ENCODE measurements at regions not wholly inside any gene's neighbourhood (a gene's known extent, or its start where the extent isn't known, plus 50 kb on each side); places are given as distances from the start of the nearest gene placed in this dataset.
A peak's percentile ranks its signal among the peaks of the same experiment; 100 is the strongest.

DNA sequence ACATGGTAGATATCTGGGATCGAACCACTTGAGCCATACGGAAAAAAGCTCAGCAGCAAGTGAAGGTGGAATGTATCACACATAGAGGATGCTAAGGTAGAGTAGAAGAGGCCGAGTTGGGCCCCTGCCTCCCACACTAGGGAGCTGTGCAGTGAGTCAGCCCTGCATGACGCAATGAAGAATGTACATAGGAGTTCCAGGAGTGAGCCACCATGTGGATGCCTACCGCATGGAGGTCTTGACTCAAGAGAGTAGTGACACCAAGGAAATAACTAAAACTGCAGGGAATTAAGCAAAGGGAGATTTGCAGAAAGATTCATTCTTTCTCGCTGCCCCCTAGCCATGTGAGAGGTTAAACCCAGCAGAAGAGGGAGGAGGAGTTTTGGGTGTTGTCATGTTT lies 389.6 kb upstream of the IGFBP7 start:
- Mint-ChIP-seq H3K27ac (no peak overlapping the region), H3K27me3 (no peaks in the 10 kb centered on the region), H3K4me3 (no peak overlapping the region), H3K36me3 (no peaks in the 10 kb centered on the region), H3K4me1 (no peaks in the 10 kb centered on the region), H3K9me3 (peaks cover under 1 to 11% (median 2%) of the 10 kb centered on the region in 3 donors)

DNA sequence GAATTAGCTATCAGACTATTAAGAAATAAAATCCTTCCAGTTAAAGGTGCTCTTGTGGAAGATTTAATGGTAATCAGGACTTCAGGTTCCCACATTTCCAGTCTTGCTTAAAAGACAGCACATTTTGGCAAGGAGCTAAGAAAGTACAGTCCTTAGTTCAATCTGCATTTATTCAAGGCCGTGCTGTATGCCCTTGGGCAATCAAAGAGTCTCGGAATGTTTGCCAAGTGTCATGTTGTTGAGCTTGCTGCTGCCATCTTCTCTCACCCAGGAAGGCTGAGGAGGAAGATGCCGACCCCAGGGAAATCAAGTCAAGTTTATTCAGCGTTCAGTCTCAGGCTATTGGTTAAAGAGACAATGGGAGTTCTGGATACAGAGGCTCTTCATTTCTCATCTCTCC lies 388.1 kb upstream of the IGFBP7 start:
- H3K27ac Mint-ChIP-seq = no peak overlapping the region
- no peaks in the 10 kb centered on the region for H3K36me3 Mint-ChIP-seq
- H3K4me1 Mint-ChIP-seq = no peaks in the 10 kb centered on the region
- H3K4me3 Mint-ChIP-seq = no peak overlapping the region
- no peaks in the 10 kb centered on the region for H3K27me3 Mint-ChIP-seq
- peaks cover 1 to 11% (median 3%) of the 10 kb centered on the region in 3 donors for H3K9me3 Mint-ChIP-seq

DNA sequence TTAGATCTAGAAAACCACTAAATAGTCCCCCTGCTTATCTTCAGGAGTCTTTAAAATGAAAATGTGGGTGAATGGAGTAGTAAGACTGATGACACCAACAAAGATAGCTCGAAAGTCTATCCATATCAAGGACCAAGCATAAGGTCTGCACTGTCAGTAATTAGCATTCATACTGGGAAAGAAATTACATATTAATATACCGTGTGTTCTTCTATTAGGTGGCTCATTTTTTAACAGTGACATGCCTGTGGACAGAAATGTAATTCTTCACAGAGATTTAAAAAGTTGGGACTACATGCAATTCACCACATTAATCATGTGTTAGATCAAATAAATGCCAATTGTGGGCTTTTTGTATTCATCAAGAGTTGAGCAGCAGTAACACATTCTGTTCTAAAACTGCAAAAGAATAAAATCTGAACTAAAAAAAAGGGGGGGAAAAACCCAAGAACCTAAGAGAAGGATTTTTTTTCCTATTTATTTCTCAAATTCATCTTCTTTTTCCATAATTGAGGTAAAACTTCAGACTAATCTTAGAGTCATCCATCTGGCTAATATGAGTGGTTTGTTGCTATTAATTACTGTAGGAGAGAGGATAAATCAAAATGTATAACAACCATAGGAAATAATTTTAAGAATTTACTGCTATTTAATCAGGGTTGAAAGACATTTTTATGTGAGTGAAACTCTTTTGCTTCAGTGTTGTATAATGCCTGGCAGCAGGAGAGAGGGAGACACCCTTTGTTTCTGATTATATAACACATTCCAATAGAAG lies 386.7 kb upstream of the IGFBP7 start:
- H3K27ac Mint-ChIP-seq = no peak overlapping the region
- no peaks in the 10 kb centered on the region for H3K4me1 Mint-ChIP-seq
- H3K36me3 Mint-ChIP-seq = no peaks in the 10 kb centered on the region
- peaks cover 1 to 11% (median 8%) of the 10 kb centered on the region in 3 donors for H3K9me3 Mint-ChIP-seq
- no peaks in the 10 kb centered on the region for H3K27me3 Mint-ChIP-seq
- H3K4me3 Mint-ChIP-seq = no peak overlapping the region

DNA sequence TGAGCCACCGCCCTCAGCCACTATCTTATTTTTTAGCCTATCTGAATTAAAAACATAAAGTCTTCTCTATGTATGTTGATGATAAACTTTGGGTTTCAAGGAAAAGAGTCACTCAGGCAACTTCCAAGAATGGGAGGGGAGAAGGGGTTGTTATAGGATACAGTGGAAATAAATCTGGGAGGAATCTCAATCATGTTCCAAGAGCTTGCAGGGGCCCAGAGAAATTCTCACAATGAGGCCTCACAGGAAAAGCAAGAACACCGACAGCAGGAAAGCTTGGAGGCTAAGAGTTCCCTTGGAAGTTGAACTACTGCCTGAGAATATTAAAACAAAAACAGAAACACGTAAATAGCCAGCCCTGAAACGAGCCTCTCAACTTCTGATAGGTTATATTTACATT lies 384.6 kb upstream of the IGFBP7 start:
- H3K4me1 Mint-ChIP-seq = no peaks in the 10 kb centered on the region
- no peaks in the 10 kb centered on the region for H3K27me3 Mint-ChIP-seq
- no peak overlapping the region for H3K4me3 Mint-ChIP-seq
- H3K36me3 Mint-ChIP-seq = no peaks in the 10 kb centered on the region
- H3K27ac Mint-ChIP-seq = no peak overlapping the region
- peaks cover 4 to 9% (median 5%) of the 10 kb centered on the region in 3 donors for H3K9me3 Mint-ChIP-seq

DNA sequence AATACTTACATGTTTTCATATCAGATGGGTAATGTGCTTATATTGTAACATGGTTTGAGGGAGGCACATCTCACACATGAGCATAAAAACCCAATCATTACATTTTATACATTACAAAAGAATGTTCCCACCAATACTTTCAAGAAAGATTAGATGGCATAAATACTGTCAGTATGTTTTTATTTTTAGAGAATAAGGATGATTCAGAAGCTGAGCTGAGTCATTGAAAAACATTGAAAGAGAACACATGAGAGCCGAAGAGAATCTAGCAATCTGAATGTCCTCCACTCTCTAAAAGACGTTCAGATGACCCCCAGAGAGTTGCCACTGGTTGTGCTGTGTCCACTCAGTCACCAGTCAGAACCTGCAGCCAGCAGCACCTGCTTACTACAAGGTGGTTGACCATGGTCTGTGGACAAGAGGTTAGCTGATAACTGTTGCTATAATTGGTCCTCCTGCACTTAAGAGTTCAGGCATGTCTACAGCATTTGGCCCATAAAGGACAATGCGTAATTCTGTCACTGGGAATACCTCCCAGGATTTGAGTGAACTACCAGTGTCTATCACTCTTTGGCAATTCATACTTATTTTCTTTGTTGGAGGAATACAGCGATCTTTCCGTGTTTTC lies 382.2 kb upstream of the IGFBP7 start:
- Mint-ChIP-seq H3K36me3 (no peaks in the 10 kb centered on the region), H3K27me3 (no peaks in the 10 kb centered on the region), H3K4me1 (no peaks in the 10 kb centered on the region), H3K27ac (no peak overlapping the region), H3K4me3 (no peak overlapping the region), H3K9me3 (peaks cover 0 to 8% (median 4%) of the 10 kb centered on the region in 3 donors)

DNA sequence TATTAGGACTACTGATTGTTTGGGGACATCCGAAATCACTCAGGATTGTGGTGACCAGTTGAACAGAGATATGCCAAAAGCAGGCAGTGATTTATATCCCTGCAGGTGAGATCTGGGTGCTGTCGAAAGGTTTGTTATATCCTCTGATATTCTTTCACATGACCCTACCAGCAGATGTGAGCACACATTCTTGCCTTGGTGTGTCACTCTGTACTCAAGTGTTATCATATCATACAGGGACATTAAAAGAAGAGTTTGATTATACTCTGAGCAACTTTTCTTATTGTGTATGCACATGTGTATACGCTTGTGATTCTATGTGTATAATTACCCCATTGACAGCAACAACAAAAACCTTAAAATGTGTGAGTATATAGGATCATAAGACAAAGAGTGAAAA lies 381.2 kb upstream of the IGFBP7 start:
- Mint-ChIP-seq H3K4me3 (no peak overlapping the region), H3K27me3 (no peaks in the 10 kb centered on the region), H3K36me3 (no peaks in the 10 kb centered on the region), H3K4me1 (no peaks in the 10 kb centered on the region), H3K27ac (no peak overlapping the region), H3K9me3 (peaks cover 0 to 8% (median 4%) of the 10 kb centered on the region in 3 donors)

DNA sequence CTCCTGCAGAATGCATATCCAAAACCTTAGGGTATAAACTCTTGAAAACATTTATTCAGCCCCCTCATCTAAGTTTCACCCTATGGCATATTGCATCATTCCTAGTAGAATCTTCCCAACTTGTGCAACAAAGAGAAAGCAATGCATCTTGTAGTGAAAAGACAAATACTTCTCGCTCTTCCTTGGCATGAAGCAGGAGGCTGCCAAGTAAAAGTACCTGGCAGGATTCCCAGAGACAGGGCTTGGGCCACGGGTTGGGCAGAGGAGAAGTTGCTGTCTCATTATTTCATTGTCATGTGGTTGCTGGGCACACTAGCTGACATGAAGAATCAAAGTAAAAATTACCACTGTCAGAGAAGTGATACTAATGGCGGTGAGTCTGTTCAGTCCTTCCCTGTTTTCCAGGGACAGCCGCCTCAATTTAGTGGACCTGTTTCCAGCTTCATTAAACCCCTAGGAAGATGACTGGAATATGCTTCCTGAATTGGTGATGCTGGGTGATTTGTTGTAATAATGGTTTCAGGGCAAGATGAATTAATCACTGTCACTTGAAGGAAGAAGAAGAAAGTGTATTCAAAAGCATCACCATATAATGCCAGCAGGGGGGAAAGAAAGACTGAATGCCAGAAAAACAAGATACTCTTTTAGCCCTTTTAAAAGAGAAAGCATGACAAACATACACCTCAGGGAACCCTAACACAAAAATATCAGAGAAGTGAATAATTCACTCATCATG lies 380.5 kb upstream of the IGFBP7 start:
- Mint-ChIP-seq H3K4me1 (no peaks in the 10 kb centered on the region), H3K4me3 (no peak overlapping the region), H3K27ac (no peak overlapping the region), H3K27me3 (no peaks in the 10 kb centered on the region), H3K9me3 (peaks cover 0 to 8% (median 4%) of the 10 kb centered on the region in 3 donors), H3K36me3 (no peaks in the 10 kb centered on the region)

DNA sequence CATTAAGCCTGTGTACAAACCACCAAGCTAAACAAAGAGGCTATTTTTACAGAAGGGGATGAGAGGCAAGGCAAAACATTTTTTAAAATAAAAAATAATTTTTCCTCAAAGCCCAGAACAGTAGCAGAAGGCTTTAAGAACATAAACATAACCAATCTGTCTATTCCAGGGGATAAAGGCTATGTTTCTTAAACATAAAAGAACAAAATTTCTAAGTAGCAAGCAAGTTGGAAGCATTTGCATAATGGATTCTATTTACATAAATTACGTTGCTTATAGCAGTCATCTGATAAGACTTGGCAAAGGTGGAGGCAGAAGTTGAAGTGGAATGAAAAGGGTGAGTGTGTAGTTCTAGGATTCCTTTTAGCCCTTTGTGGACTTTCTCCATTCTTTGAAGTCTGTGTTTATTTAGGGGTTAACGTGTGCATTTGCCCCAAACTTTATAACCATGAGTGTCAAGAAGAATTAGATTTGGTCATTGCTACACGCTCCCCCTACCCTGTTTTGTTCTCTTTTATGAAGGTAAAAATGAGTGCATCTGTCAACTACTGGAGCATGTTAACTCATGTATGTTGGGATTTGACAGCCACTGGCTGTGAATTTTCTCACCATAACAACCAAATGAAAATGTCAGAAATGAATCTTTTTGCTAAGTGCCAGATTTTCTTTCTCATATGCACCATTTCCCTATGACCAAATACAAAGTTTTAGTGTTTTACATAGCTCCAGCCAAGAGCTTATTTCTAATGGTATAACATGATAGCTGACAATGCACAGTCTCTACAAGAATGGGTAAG lies 378.4 kb upstream of the IGFBP7 start:
- Mint-ChIP-seq H3K27ac (no peak overlapping the region), H3K9me3 (peaks cover 0 to 7% (median 3%) of the 10 kb centered on the region in 3 donors), H3K27me3 (no peaks in the 10 kb centered on the region), H3K4me3 (no peak overlapping the region), H3K36me3 (no peaks in the 10 kb centered on the region), H3K4me1 (no peaks in the 10 kb centered on the region)

DNA sequence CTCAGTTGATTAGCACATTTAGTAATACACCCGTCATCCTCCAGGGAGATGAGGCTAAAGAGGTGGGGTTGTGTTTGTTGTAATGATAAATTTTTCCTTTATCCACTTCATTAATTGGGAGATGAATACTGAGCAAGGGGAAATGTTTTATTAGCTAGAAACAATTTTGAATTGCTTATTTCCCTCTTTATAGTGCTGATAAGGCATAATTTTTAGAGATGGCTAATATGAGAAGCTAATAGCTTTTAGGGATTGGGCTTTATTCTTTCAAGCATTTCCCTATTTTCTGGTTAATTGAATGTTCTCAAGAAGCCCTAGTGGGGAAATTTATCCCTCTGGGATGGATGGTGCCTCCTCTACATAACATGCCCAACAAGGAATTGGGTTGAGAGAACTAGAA lies 365.2 kb upstream of the IGFBP7 start:
- Mint-ChIP-seq H3K27ac (no peak overlapping the region), H3K4me1 (no peaks in the 10 kb centered on the region), H3K4me3 (no peak overlapping the region), H3K27me3 (no peaks in the 10 kb centered on the region), H3K36me3 (no peaks in the 10 kb centered on the region), H3K9me3 (peaks cover 2 to 7% (median 4%) of the 10 kb centered on the region in 3 donors)

DNA sequence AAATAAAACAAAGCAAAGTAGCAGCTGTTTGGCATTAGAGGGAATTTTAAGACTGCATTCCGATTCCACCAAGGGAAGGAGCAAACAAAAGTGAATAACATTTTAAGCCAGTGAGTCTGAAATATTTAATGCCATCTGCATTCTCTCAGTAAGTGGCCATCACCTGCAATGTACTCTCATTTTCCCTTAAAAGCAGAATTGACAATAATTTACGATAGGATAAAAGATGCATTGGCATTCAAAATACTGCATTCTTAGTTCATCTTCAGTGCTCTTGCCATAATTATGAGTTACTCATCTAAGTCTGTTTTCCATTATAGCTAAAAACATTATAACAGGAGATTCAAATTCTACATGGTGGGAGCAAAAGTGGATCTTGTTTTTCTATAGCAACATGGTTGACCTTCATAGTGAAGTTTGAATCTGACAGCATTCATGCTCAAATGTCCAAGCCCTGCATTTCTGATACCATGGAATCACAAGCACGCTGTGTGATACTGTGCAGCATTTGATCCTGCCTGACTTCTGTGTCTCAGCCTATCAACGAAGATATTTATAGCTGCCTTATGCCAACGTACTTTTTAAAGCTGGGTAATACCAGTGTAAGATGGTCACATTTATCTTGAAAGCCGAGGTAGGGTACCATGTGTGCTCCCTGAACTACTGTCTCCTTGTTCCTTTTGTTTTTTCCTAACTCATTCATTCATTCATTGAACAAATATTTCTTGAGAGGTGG lies 355.3 kb upstream of the IGFBP7 start:
- Mint-ChIP-seq H3K4me1 (no peaks in the 10 kb centered on the region), H3K27ac (no peak overlapping the region), H3K9me3 (peaks cover 0 to 11% (median 9%) of the 10 kb centered on the region in 3 donors), H3K4me3 (peak overlapping the region in 1 of 4 donors; percentile 55), H3K27me3 (no peaks in the 10 kb centered on the region), H3K36me3 (no peaks in the 10 kb centered on the region)

DNA sequence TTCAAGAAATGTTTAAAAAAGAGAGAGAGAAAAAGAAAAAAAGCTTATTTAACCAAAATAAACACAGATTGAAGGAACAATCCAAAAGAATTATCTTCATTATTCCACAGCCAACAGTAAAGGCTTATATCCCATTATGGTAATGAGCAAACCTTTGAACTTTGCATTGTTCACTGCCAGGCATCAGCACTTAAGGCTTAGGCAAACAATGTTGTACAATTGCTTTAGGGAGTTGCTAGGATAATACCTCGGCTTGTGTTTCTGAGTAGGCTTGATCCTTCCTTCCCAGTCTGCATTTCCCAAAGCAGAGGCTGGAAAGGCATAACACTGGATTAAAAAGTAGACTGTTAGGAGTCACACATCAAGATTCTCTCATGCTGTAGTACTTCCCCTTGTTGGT lies 352.7 kb upstream of the IGFBP7 start:
- no peaks in the 10 kb centered on the region for H3K27me3 Mint-ChIP-seq
- H3K4me1 Mint-ChIP-seq = no peaks in the 10 kb centered on the region
- H3K36me3 Mint-ChIP-seq = no peaks in the 10 kb centered on the region
- no peak overlapping the region for H3K27ac Mint-ChIP-seq
- H3K9me3 Mint-ChIP-seq = peaks cover 2 to 9% (median 5%) of the 10 kb centered on the region in 3 donors
- H3K4me3 Mint-ChIP-seq = no peak overlapping the region

DNA sequence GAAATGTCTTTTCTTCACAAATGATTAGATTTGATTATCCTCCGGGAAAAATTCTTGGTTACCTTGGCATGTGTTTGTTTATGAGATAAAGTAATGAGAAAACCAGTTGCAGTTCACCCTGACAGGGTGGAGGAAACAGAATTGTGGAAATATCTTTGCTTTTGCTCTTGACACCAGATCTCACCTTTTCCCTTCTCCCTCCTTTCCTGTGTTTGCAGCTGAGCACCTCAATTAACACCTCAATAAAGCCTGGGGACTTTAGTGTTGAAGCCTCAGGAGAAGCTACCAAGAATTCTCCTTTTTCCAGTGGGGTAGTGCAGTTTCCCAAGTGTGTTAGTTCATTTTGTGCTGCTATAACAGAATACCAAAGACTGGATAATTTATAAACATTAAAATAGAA lies 350.8 kb upstream of the IGFBP7 start:
- H3K27me3 Mint-ChIP-seq = no peaks in the 10 kb centered on the region
- H3K4me1 Mint-ChIP-seq = no peaks in the 10 kb centered on the region
- no peak overlapping the region for H3K4me3 Mint-ChIP-seq
- peaks cover under 1 to 9% (median 5%) of the 10 kb centered on the region in 3 donors for H3K9me3 Mint-ChIP-seq
- no peak overlapping the region for H3K27ac Mint-ChIP-seq
- H3K36me3 Mint-ChIP-seq = no peaks in the 10 kb centered on the region

DNA sequence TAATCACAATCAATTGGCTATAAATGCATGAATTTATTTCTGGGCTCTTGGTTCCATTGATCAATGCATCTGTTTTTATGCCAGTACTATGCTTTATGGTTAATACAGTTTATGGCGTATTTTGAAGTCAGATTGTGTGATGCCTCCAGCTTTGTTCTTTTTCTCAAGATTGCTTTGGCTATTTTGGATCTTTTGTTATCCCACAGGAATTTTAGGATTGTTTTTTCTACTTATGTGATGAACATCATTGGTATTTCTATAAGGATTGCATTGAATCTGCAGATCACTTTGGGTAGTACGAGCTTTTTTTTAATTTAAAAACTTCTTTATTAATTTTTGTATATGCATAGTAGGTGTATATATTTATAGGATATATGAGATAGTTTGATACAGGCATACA lies 338.7 kb upstream of the IGFBP7 start:
- Mint-ChIP-seq H3K27me3 (no peaks in the 10 kb centered on the region), H3K9me3 (peaks cover 2 to 7% (median 4%) of the 10 kb centered on the region in 3 donors), H3K4me3 (no peak overlapping the region), H3K27ac (no peak overlapping the region), H3K4me1 (no peaks in the 10 kb centered on the region), H3K36me3 (no peaks in the 10 kb centered on the region)

DNA sequence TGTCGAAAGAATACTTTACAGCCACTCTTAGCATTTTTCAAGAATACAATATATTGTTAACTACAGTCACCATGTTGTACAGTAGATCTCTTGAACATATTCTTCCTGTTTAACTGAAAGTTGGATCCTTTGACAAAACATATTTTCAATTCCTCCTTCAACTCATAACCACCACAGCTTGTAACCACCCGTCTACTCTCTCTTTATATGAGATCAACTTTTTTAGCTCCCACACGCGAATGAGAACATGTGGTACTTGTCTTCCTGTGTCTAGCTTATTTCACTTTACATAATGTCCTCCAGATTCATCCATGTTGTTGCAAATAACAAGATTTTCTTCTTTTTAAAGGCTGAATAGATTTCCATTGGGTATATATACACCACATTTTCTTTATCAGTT lies 338.3 kb upstream of the IGFBP7 start:
- Mint-ChIP-seq H3K9me3 (peaks cover 2 to 7% (median 4%) of the 10 kb centered on the region in 3 donors), H3K4me3 (no peak overlapping the region), H3K27ac (no peak overlapping the region), H3K36me3 (no peaks in the 10 kb centered on the region), H3K4me1 (no peaks in the 10 kb centered on the region), H3K27me3 (no peaks in the 10 kb centered on the region)

All from IgD-negative memory B cell (primary cell).